ENCODE measurements at regions not wholly inside any gene's neighbourhood (a gene's known extent, or its start where the extent isn't known, plus 50 kb on each side); places are given as distances from the start of the nearest gene placed in this dataset.

DNA sequence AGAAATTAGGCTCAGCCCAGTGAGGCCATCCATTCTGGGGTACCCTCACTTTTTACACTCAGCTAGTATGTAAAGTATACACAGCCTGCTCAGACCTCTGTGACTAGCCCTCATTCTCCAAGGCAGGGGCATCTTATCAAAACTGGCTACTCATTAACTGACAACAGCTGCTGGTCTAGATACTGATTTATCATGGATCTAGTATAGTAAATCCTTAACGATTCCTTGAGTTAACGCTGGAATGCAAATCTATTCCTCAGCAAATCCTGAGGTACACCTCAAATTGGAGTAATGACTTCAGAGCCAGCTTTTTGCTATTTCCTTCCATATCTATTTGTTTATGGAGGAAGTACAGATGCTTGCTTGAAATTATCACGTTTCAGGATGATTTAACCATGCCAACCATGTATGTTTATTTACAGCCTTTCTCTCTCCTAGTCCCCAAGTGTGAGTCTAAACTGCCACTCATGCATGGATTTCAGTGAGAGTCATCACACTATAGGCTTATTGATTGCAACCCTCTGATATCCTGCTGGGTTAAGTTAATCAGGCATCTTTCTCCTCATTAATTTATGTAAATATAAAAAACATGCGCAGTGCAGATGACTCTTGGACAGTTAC lies 70.2 kb upstream of the DOK6 start:
- H3K79me1 ChIP-seq (ENCODE audit: low read depth, low read length): no peaks in the 10 kb centered on the region
- FAIRE-seq: no peak
- 94% methylated on average over 4 of the region's 4 CpGs; no CpG with 5 or more reads in 1 of the 2 experiments for WGBS, 2 experiments (ENCODE audit: extremely low coverage in 1 of 2, insufficient coverage in 1 of 2, insufficient read length in 1 of 2, insufficient replicate concordance in 2 of 2, low coverage in 1 of 2, low lambda C conversion rate in 2 of 2, missing lambda C conversion rate in 1 of 2)

More for the DNA sequence above, 70.2 kb upstream of the DOK6 start:
- Histone ChIP-seq H3K9ac (replicated peaks in 1 of 4; ENCODE audit: extremely low read depth in 1 of 4, low read depth in 3 of 4, low read length in 3 of 4) (no peak overlapping the region), H2AK5ac (ENCODE audit: low read depth, low read length) (no peak overlapping the region), H2BK5ac (ENCODE audit: low read depth, low read length) (no peak overlapping the region), H3K9me3 (ENCODE audit: insufficient read depth in 2 of 2, low read depth in 1 of 2, low read length in 1 of 2) (no peaks in the 10 kb centered on the region), H2BK20ac (ENCODE audit: low read length) (no peak overlapping the region), H3K4ac (replicated peaks; ENCODE audit: insufficient read length, low read depth, low read length) (no peak overlapping the region), H4K5ac (ENCODE audit: insufficient read length, low read depth, low read length) (no peak overlapping the region), H3K79me2 (ENCODE audit: control insufficient read depth in 1 of 2, insufficient read depth in 2 of 2, low read length in 2 of 2) (no peaks in the 10 kb centered on the region), H4K91ac (replicated peaks; ENCODE audit: insufficient read length, low read length) (no peak overlapping the region), H3K4me2 (ENCODE audit: insufficient read depth in 1 of 2, low read depth in 2 of 2, low read length in 2 of 2) (no peak overlapping the region), H4K20me1 (replicated peaks in 1 of 2; ENCODE audit: control insufficient read depth in 1 of 2, insufficient read depth in 2 of 2, low read length in 2 of 2) (no peaks in the 10 kb centered on the region), H3K56ac (replicated peaks; ENCODE audit: insufficient read length, low read depth, low read length) (no peak overlapping the region), H3K36me3 (ENCODE audit: control insufficient read depth in 2 of 4, insufficient read depth in 4 of 4, low read length in 3 of 4) (no peaks in the 10 kb centered on the region), H2BK120ac (replicated peaks; ENCODE audit: low read depth, low read length) (no peak overlapping the region), H3K27ac (ENCODE audit: low read depth, low read length) (no peak overlapping the region), H3K18ac (ENCODE audit: extremely low read depth, low read length) (no peak overlapping the region), H3K4me3 (ENCODE audit: extremely low read depth in 1 of 4, insufficient read depth in 2 of 4, low read depth in 3 of 4, low read length in 4 of 4) (no peak overlapping the region), H3K14ac (ENCODE audit: insufficient read length) (no peak overlapping the region), H2BK12ac (ENCODE audit: low read depth, low read length) (no peak overlapping the region), H2AFZ (ENCODE audit: low read length) (no peak overlapping the region), H3K4me1 (replicated peaks in 1 of 4; ENCODE audit: control insufficient read depth in 3 of 4, insufficient read depth in 4 of 4, low read length in 3 of 4) (no peaks in the 10 kb centered on the region), H4K8ac (ENCODE audit: extremely low read depth, insufficient read depth, low read length) (no peak overlapping the region), H2BK15ac (ENCODE audit: low read length) (no peak overlapping the region), H3K23me2 (ENCODE audit: low read depth, low read length) (no peaks in the 10 kb centered on the region), H3K27me3 (replicated peaks in 1 of 4; ENCODE audit: control insufficient read depth in 3 of 4, extremely low read depth in 1 of 4, insufficient read depth in 3 of 4, low read length in 3 of 4) (no peaks in the 10 kb centered on the region), H3K23ac (ENCODE audit: insufficient read length) (no peak overlapping the region)
- ChIA-PET POLR2A (ENCODE audit: partially characterized antibody) (no interaction called here), CTCF (ENCODE audit: partially characterized antibody) (no interaction called here)
- TF ChIP-seq ZNF274 (IDR thresholded peaks at IDR 0.05; ENCODE audit: borderline replicate concordance, extremely low read depth, low read length) (no peak), SUZ12 (IDR thresholded peaks at IDR 0.05; ENCODE audit: low read length) (no peak), USF2 (IDR thresholded peaks at IDR 0.05; ENCODE audit: low read length) (no peak), POLR2AphosphoS5 (IDR thresholded peaks at IDR 0.05; ENCODE audit: low read depth, low read length) (no peak), CBX8 (IDR thresholded peaks at IDR 0.05; ENCODE audit: borderline replicate concordance, low read depth, low read length) (no peak), CEBPB (IDR thresholded peaks at IDR 0.05; ENCODE audit: low read depth, low read length) (no peak), KDM5A (IDR thresholded peaks at IDR 0.05; ENCODE audit: low read length) (no peak), SIRT6 (IDR thresholded peaks at IDR 0.05; ENCODE audit: low read length) (no peak), CBX5 (IDR thresholded peaks at IDR 0.05; ENCODE audit: low read depth, low read length) (no peak), SP2 (IDR thresholded peaks at IDR 0.05; ENCODE audit: low read length) (no peak), KDM4A (IDR thresholded peaks at IDR 0.05; ENCODE audit: low read depth, low read length, severe bottlenecking) (no peak), POU5F1 (IDR thresholded peaks at IDR 0.05; ENCODE audit: low read depth, low read length) (no peak), SRF (IDR thresholded peaks at IDR 0.05; ENCODE audit: low read depth, low read length) (no peak)
- DNase-seq (ENCODE audit: low read depth in 1 of 2, low spot score in 2 of 2): no peak

Measured in H1 (cell line).